Activated naive CD4-positive, alpha-beta T cell treated with anti-CD3 and anti-CD28 coated beads, Interleukin-2, amount 10 ng/mL, durations not matched to agents 7 days and 5 days (primary cell): ENCODE measurements at regions not wholly inside any gene's neighbourhood (a gene's known extent, or its start where the extent isn't known, plus 50 kb on each side); places are given as distances from the start of the nearest gene placed in this dataset.
"Not testable (repeated sequence)": the region's sequence is repeated elsewhere in the genome, so short reads cannot be mapped to it uniquely, and the experiment has no call there.

ENCODE experiments used
- CTCF ChIA-PET: fragments of 350-600 bp; sonication (Branson Sonifier 250); formaldehyde crosslinking; loops from one replicate; lab custom pipeline; 2021; ENCODE audit warnings: antibody characterized with exemption; lab: Charles Lee
- DNase-seq: peaks from one replicate; pipeline ENCODE4 v3.0.0-alpha.2; 2020
- H3K27ac Mint-ChIP-seq: one replicate; pipeline ENCODE4 v1.8.0; 2021; ENCODE audit warnings: mild to moderate bottlenecking, moderate library complexity, mixed read lengths
- H3K27me3 Mint-ChIP-seq: one replicate; pipeline ENCODE4 v1.8.0; 2021; ENCODE audit warnings: mild to moderate bottlenecking, mixed read lengths
- H3K36me3 Mint-ChIP-seq: one replicate; pipeline ENCODE4 v1.8.0; 2021; ENCODE audit warnings: mixed read lengths
- H3K4me1 Mint-ChIP-seq: one replicate; pipeline ENCODE4 v1.8.0; 2021; ENCODE audit warnings: mixed read lengths
- H3K4me3 Mint-ChIP-seq: one replicate; pipeline ENCODE4 v1.8.0; 2021; ENCODE audit warnings: mild to moderate bottlenecking, moderate library complexity, mixed read lengths
- H3K9me3 Mint-ChIP-seq: one replicate; pipeline ENCODE4 v1.8.0; 2021; ENCODE audit warnings: mixed read lengths

- H3K36me3 Mint-ChIP-seq, CTCF ChIA-PET, H3K4me3 Mint-ChIP-seq, H3K27me3 Mint-ChIP-seq, H3K4me1 Mint-ChIP-seq, H3K27ac Mint-ChIP-seq, H3K9me3 Mint-ChIP-seq: not testable (repeated sequence)
- peak; percentile 33 for DNase-seq
Measured at GRCh38 chr20:30500447-30500820, 757.0 kb upstream of the DEFB115 start.

GRCh38 chr20:30500829-30501440, 756.5 kb upstream of the DEFB115 start:
- Mint-ChIP-seq H3K27ac (no peak overlapping the region), H3K9me3 (peaks cover 8% of the 10 kb centered on the region), H3K36me3 (no peaks in the 10 kb centered on the region), H3K27me3 (no peaks in the 10 kb centered on the region), H3K4me3 (no peak overlapping the region), H3K4me1 (no peaks in the 10 kb centered on the region)
- DNase-seq, result no peak
- CTCF ChIA-PET, result no interaction called here

GRCh38 chr20:30502670-30503069, 754.8 kb upstream of the DEFB115 start:
- peaks cover 13% of the 10 kb centered on the region for H3K9me3 Mint-ChIP-seq
- no peaks in the 10 kb centered on the region for H3K27me3 Mint-ChIP-seq
- no peaks in the 10 kb centered on the region for H3K36me3 Mint-ChIP-seq
- no peak overlapping the region for H3K4me3 Mint-ChIP-seq
- no peak overlapping the region for H3K27ac Mint-ChIP-seq
- no peaks in the 10 kb centered on the region for H3K4me1 Mint-ChIP-seq
- DNase-seq, result no peak
- CTCF ChIA-PET, result no interaction called here

GRCh38 chr20:30503204-30503603, 754.3 kb upstream of the DEFB115 start:
- H3K27ac Mint-ChIP-seq, CTCF ChIA-PET, H3K36me3 Mint-ChIP-seq: not testable (repeated sequence)

GRCh38 chr20:30503992-30504570, 753.4 kb upstream of the DEFB115 start:
- no peaks in the 10 kb centered on the region for H3K4me1 Mint-ChIP-seq
- peaks cover 24% of the 10 kb centered on the region for H3K9me3 Mint-ChIP-seq
- no peaks in the 10 kb centered on the region for H3K27me3 Mint-ChIP-seq
- no peak for DNase-seq
- no peak overlapping the region for H3K4me3 Mint-ChIP-seq
- H3K27ac Mint-ChIP-seq, result no peak overlapping the region
- H3K36me3 Mint-ChIP-seq, result no peaks in the 10 kb centered on the region
- CTCF ChIA-PET, result no interaction called here

More at GRCh38 chr20:30503204-30503603, 754.3 kb upstream of the DEFB115 start:
- not testable (repeated sequence) for H3K27me3 Mint-ChIP-seq, DNase-seq, H3K4me3 Mint-ChIP-seq, H3K4me1 Mint-ChIP-seq
- peaks cover 17% of the 10 kb centered on the region for H3K9me3 Mint-ChIP-seq

- Mint-ChIP-seq H3K27ac (no peak overlapping the region), H3K4me3 (no peak overlapping the region), H3K36me3 (no peaks in the 10 kb centered on the region), H3K9me3 (peaks cover 35% of the 10 kb centered on the region), H3K27me3 (no peaks in the 10 kb centered on the region), H3K4me1 (no peaks in the 10 kb centered on the region)
- CTCF ChIA-PET, result no interaction called here
- no peak for DNase-seq
Measured at GRCh38 chr20:30505566-30505965, 751.9 kb upstream of the DEFB115 start.

GRCh38 chr20:30506100-30506499, 751.4 kb upstream of the DEFB115 start:
- H3K27me3 Mint-ChIP-seq, result no peaks in the 10 kb centered on the region
- no peaks in the 10 kb centered on the region for H3K4me1 Mint-ChIP-seq
- H3K27ac Mint-ChIP-seq, result no peak overlapping the region
- CTCF ChIA-PET, result no interaction called here
- H3K36me3 Mint-ChIP-seq, result peaks cover 2% of the 10 kb centered on the region
- H3K4me3 Mint-ChIP-seq, result no peak overlapping the region
- DNase-seq, result no peak
- H3K9me3 Mint-ChIP-seq, result peaks cover 37% of the 10 kb centered on the region

- H3K4me3 Mint-ChIP-seq, H3K36me3 Mint-ChIP-seq, CTCF ChIA-PET, H3K27me3 Mint-ChIP-seq, DNase-seq, H3K27ac Mint-ChIP-seq, H3K4me1 Mint-ChIP-seq: not testable (repeated sequence)
- H3K9me3 Mint-ChIP-seq, result peaks cover 50% of the 10 kb centered on the region
Measured at GRCh38 chr20:30508382-30508781, 749.1 kb upstream of the DEFB115 start.

GRCh38 chr20:30511322-30512030, 746.0 kb upstream of the DEFB115 start:
- Mint-ChIP-seq H3K27me3 (no peaks in the 10 kb centered on the region), H3K4me1 (no peaks in the 10 kb centered on the region), H3K36me3 (peaks cover 2% of the 10 kb centered on the region), H3K9me3 (peaks cover 72% of the 10 kb centered on the region), H3K4me3 (no peak overlapping the region), H3K27ac (no peak overlapping the region)
- no peak for DNase-seq
- CTCF ChIA-PET, result no interaction called here

- H3K4me1 Mint-ChIP-seq, result no peaks in the 10 kb centered on the region
- H3K4me3 Mint-ChIP-seq, result no peak overlapping the region
- H3K9me3 Mint-ChIP-seq, result peaks cover 63% of the 10 kb centered on the region
- peaks cover 2% of the 10 kb centered on the region for H3K36me3 Mint-ChIP-seq
- no peaks in the 10 kb centered on the region for H3K27me3 Mint-ChIP-seq
- CTCF ChIA-PET, result no interaction called here
- no peak overlapping the region for H3K27ac Mint-ChIP-seq
- no peak for DNase-seq
Measured at GRCh38 chr20:30513050-30513628, 744.3 kb upstream of the DEFB115 start.

- H3K4me3 Mint-ChIP-seq, DNase-seq, H3K27ac Mint-ChIP-seq, CTCF ChIA-PET, H3K27me3 Mint-ChIP-seq, H3K4me1 Mint-ChIP-seq, H3K36me3 Mint-ChIP-seq: not testable (repeated sequence)
- peaks cover 44% of the 10 kb centered on the region for H3K9me3 Mint-ChIP-seq
Measured at GRCh38 chr20:30515915-30516314, 741.5 kb upstream of the DEFB115 start.

- H3K4me3 Mint-ChIP-seq, H3K36me3 Mint-ChIP-seq, H3K4me1 Mint-ChIP-seq, H3K27me3 Mint-ChIP-seq, CTCF ChIA-PET, H3K27ac Mint-ChIP-seq, DNase-seq: not testable (repeated sequence)
- H3K9me3 Mint-ChIP-seq, result peaks cover 34% of the 10 kb centered on the region
Measured at GRCh38 chr20:30518906-30519305, 738.6 kb upstream of the DEFB115 start.

- H3K4me1 Mint-ChIP-seq, H3K36me3 Mint-ChIP-seq, DNase-seq, H3K27me3 Mint-ChIP-seq, CTCF ChIA-PET, H3K27ac Mint-ChIP-seq, H3K4me3 Mint-ChIP-seq: not testable (repeated sequence)
- H3K9me3 Mint-ChIP-seq, result peaks cover 15% of the 10 kb centered on the region
Measured at GRCh38 chr20:30521686-30522415, 735.6 kb upstream of the DEFB115 start.

- CTCF ChIA-PET, DNase-seq: not testable (repeated sequence)
Measured at GRCh38 chr20:30524155-30524554, 733.3 kb upstream of the DEFB115 start.

More at GRCh38 chr20:30524155-30524554, 733.3 kb upstream of the DEFB115 start:
- H3K27ac Mint-ChIP-seq, H3K4me1 Mint-ChIP-seq, H3K36me3 Mint-ChIP-seq, H3K27me3 Mint-ChIP-seq, H3K4me3 Mint-ChIP-seq: not testable (repeated sequence)
- peaks cover 18% of the 10 kb centered on the region for H3K9me3 Mint-ChIP-seq
